Thyroid gland (tissue), 4 donors: ENCODE measurements at regions not wholly inside any gene's neighbourhood (a gene's known extent, or its start where the extent isn't known, plus 50 kb on each side); places are given as distances from the start of the nearest gene placed in this dataset.
A peak's percentile ranks its signal among the peaks of the same experiment; 100 is the strongest.

Experiments
- DNase-seq, 2 donors: peaks; one replicate each; pipeline ENCODE4 v3.0.0-alpha.2; 2019
- H3K27ac ChIP-seq, 3 donors: fragments of 200-600 bp; sonication (generic); 1 replicate in 2 of 3; 2 replicates in 1 of 3; pipeline ENCODE4 v1.5.1; 2016 to 2019; ENCODE audit warnings: mild to moderate bottlenecking in 1 of 3, moderate library complexity in 1 of 3
- H3K27me3 ChIP-seq: fragments of 200-600 bp; sonication (generic); one replicate; pipeline ENCODE4 v1.5.1; 2019
- H3K36me3 ChIP-seq, 2 donors: fragments of 200-600 bp; sonication (generic); one replicate each; pipeline ENCODE4 v1.5.1; 2016 to 2019
- H3K4me1 ChIP-seq, 2 donors: fragments of 200-600 bp; sonication (generic); one replicate each; pipeline ENCODE4 v1.5.1; 2017 to 2019
- H3K4me3 ChIP-seq, 3 donors: fragments of 200-600 bp; sonication (generic); replicated peaks in 1 of 3; 1 replicate in 2 of 3; 2 replicates in 1 of 3; pipeline ENCODE4 v1.5.1; 2016; ENCODE audit warnings: mild to moderate bottlenecking in 1 of 3
- H3K9me3 ChIP-seq: fragments of 200-600 bp; sonication (generic); one replicate; pipeline ENCODE4 v1.5.1; 2017
- CTCF ChIP-seq, 6 experiments: fragments of 200-600 bp in 3 of 6; fragments of 450-650 bp in 3 of 6; sonication (generic) in 3 of 6; IDR thresholded peaks; one replicate each; pipeline ENCODE4 v1.5.1; 2016 to 2019; ENCODE audit warnings: antibody characterized with exemption in 6 of 6, mild to moderate bottlenecking in 2 of 6, inconsistent platforms in 1 of 6, moderate library complexity in 1 of 6
- POLR2A ChIP-seq, 2 donors: fragments of 450-650 bp; IDR thresholded peaks; one replicate each; pipeline ENCODE4 v1.6.1; 2017; ENCODE audit warnings: antibody characterized with exemption in 2 of 2, mild to moderate bottlenecking in 2 of 2, moderate library complexity in 1 of 2
- WGBS, 2 donors: methylation state at CpG; one replicate each; pipeline ENCODE4 v1.1.5; 2017; 5-methylcytosine and 5-hydroxymethylcytosine counted together
- intact Hi-C: fragments of 100-400 bp; cut with DNase I; formaldehyde crosslinking; loops from one replicate; pipeline ENCODE4 v1.15.1; 2023

GRCh38 chr18:44227501-44227900 lies 453.2 kb upstream of the SETBP1 start:
- H3K27me3 ChIP-seq: no peaks in the 10 kb centered on the region
- WGBS, 2 donors: 85 to 88% methylated on average over 2 of the region's 2 CpGs
- H3K27ac ChIP-seq: no peak overlapping the region
- no peaks in the 10 kb centered on the region for H3K36me3 ChIP-seq
- H3K4me1 ChIP-seq: peaks cover 6 to 11% of the 10 kb centered on the region in 2 donors
- intact Hi-C loops: no loop called here
- no peaks in the 10 kb centered on the region for H3K9me3 ChIP-seq
- TF ChIP-seq CTCF (IDR thresholded peaks at IDR 0.05): no peak
- no peak for TF ChIP-seq POLR2A (IDR thresholded peaks at IDR 0.05)
- no peak overlapping the region for H3K4me3 ChIP-seq
- DNase-seq: no peak

- peak; percentile 91 to 96 for DNase-seq
- Histone ChIP-seq H3K27ac (peak overlapping the region; percentile 51 to 70 (median 56)), H3K27me3 (no peaks in the 10 kb centered on the region), H3K36me3 (no peaks in the 10 kb centered on the region), H3K4me1 (peaks cover 6 to 11% of the 10 kb centered on the region in 2 donors), H3K4me3 (no peak overlapping the region), H3K9me3 (no peaks in the 10 kb centered on the region)
- TF ChIP-seq POLR2A (IDR thresholded peaks at IDR 0.05) (no peak), CTCF (IDR thresholded peaks at IDR 0.05) (no peak)
- intact Hi-C loops: no loop called here
- WGBS, 2 donors: 10 to 22% methylated on average over 3 of the region's 3 CpGs
Observed at GRCh38 chr18:44229693-44230108, 451.0 kb upstream of the SETBP1 start.

DNA sequence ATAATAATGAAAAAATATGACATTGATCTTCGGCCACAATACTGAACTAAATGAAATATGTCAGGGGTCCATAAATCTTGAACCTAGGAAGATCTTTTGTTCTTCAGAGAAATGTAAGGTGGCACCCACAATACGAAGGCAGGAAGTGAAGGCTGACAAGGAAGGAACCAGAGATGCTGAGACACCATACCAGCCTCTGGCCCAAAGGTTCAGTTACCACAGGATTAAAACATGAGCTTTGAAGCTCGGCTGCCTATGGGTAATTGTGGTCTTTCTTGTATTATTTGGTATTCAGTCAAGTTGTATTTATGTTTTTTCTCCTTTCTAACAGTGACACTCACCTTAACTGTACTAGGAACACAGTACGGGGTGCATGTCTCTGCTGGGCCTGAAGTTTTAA lies 448.8 kb upstream of the SETBP1 start:
- H3K4me3 ChIP-seq: no peak overlapping the region
- peaks cover 20 to 25% of the 10 kb centered on the region in 2 donors for H3K4me1 ChIP-seq
- H3K27me3 ChIP-seq: no peaks in the 10 kb centered on the region
- no peaks in the 10 kb centered on the region for H3K9me3 ChIP-seq
- no peak for DNase-seq
- 91 to 92% methylated on average over 4 of the region's 4 CpGs for WGBS, 2 donors
- no peak overlapping the region for H3K27ac ChIP-seq
- no peak for TF ChIP-seq CTCF (IDR thresholded peaks at IDR 0.05)
- TF ChIP-seq POLR2A (IDR thresholded peaks at IDR 0.05): no peak
- intact Hi-C loops: no loop called here
- no peaks in the 10 kb centered on the region for H3K36me3 ChIP-seq

DNA sequence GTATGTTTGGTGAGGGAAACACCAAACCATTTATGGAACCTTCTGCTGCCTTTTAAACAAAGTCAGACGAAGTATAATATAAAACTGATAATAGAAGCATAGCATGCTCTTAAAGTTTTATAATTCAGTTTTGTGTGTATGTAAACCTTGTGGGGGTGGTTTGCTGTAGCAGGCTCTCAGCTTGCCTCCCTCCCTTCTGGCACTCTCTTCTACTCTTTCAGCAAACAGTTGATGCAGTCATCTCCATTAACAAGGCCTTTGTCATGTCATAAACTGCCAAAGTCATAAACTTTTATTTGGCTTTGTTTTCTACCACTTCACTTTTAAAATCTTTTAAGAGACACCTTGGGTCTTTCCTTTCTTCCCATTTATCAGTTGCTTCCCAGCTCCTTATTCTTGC lies 448.2 kb upstream of the SETBP1 start:
- TF ChIP-seq POLR2A (IDR thresholded peaks at IDR 0.05) (no peak), CTCF (IDR thresholded peaks at IDR 0.05) (no peak)
- Histone ChIP-seq H3K36me3 (no peaks in the 10 kb centered on the region), H3K4me1 (peaks cover 20 to 26% of the 10 kb centered on the region in 2 donors), H3K4me3 (no peak overlapping the region), H3K9me3 (no peaks in the 10 kb centered on the region), H3K27me3 (no peaks in the 10 kb centered on the region), H3K27ac (no peak overlapping the region)
- WGBS, 2 donors: 90 to 96% methylated on average over 1 of the region's 1 CpG
- intact Hi-C loops: no loop called here
- no peak for DNase-seq

DNA sequence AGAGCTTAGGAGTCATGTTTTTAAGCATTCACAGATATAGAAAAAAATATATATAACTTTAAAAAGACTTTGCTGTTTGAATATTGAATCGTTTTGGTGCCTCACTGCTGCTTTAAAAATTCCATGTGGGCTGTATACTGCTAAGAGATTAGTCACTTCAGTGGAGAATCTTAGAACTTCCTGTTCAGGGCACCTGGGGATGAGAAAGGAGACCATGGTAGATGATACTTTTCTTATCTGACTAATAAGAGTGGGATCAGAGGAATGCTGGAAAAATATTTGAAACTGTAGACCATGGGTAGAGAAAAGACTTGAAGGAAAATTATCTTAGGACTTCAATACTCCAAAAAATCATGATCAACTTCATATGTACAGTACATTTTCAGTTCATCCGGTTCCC lies 442.2 kb upstream of the SETBP1 start:
- Histone ChIP-seq H3K27ac (no peak overlapping the region), H3K27me3 (no peaks in the 10 kb centered on the region), H3K36me3 (no peaks in the 10 kb centered on the region), H3K4me3 (no peak overlapping the region), H3K9me3 (no peaks in the 10 kb centered on the region), H3K4me1 (peaks cover 9 to 20% of the 10 kb centered on the region in 2 donors)
- intact Hi-C loops: no loop called here
- no peak for DNase-seq
- TF ChIP-seq POLR2A (IDR thresholded peaks at IDR 0.05) (no peak), CTCF (IDR thresholded peaks at IDR 0.05) (no peak)
- WGBS, 2 donors: 77 to 82% methylated on average over 2 of the region's 2 CpGs
